ENCODE measurements at regions not wholly inside any gene's neighbourhood (a gene's known extent, or its start where the extent isn't known, plus 50 kb on each side); places are given as distances from the start of the nearest gene placed in this dataset.

GRCh38 chr3:107965136-107965655, 125.6 kb downstream of the CD47 start:
- Mint-ChIP-seq H3K4me3 (no peak overlapping the region), H3K9me3 (peaks cover 0 to 3% (median 0%) of the 10 kb centered on the region in 9 donors), H3K27me3 (no peaks in the 10 kb centered on the region), H3K4me1 (peaks cover 7 to 19% (median 12%) of the 10 kb centered on the region in 4 donors), H3K27ac (no peak overlapping the region), H3K36me3 (no peaks in the 10 kb centered on the region)
- POLR2A ChIA-PET: no interaction called here
- no peak for ATAC-seq
- no peak for DNase-seq

GRCh38 chr3:107963581-107963980, 127.2 kb downstream of the CD47 start:
- Mint-ChIP-seq H3K4me3 (no peak overlapping the region), H3K4me1 (peaks cover 3 to 12% (median 5%) of the 10 kb centered on the region in 4 donors), H3K27me3 (no peaks in the 10 kb centered on the region), H3K27ac (peak overlapping the region in 1 of 10 donors; percentile 6), H3K36me3 (peaks cover 0 to 5% (median 0%) of the 10 kb centered on the region in 3 donors), H3K9me3 (peaks cover 0 to 10% (median 2%) of the 10 kb centered on the region in 9 donors)
- ATAC-seq: no peak
- DNase-seq: no peak
- POLR2A ChIA-PET: no interaction called here

GRCh38 chr3:107962946-107963345, 127.9 kb downstream of the CD47 start:
- Mint-ChIP-seq H3K4me1 (peaks cover 3 to 11% (median 5%) of the 10 kb centered on the region in 4 donors), H3K9me3 (peaks cover 0 to 10% (median 2%) of the 10 kb centered on the region in 9 donors), H3K36me3 (peaks cover 0 to 5% (median 0%) of the 10 kb centered on the region in 3 donors), H3K27me3 (no peaks in the 10 kb centered on the region), H3K4me3 (no peak overlapping the region), H3K27ac (no peak overlapping the region)
- ATAC-seq (no peak), DNase-seq (no peak)
- POLR2A ChIA-PET: no interaction called here

GRCh38 chr3:107962037-107962436, 128.8 kb downstream of the CD47 start:
- DNase-seq (no peak), ATAC-seq (no peak)
- Mint-ChIP-seq H3K36me3 (peaks cover 0 to 5% (median 0%) of the 10 kb centered on the region in 3 donors), H3K27me3 (no peaks in the 10 kb centered on the region), H3K9me3 (peaks cover 0 to 10% (median 2%) of the 10 kb centered on the region in 9 donors), H3K4me3 (no peak overlapping the region), H3K4me1 (peaks cover 7 to 13% (median 9%) of the 10 kb centered on the region in 4 donors), H3K27ac (no peak overlapping the region)
- POLR2A ChIA-PET: no interaction called here

GRCh38 chr3:107959550-107960154, 131.2 kb downstream of the CD47 start:
- POLR2A ChIA-PET: no interaction called here
- Mint-ChIP-seq H3K4me3 (no peak overlapping the region), H3K9me3 (peaks cover 0 to 10% (median 2%) of the 10 kb centered on the region in 9 donors), H3K36me3 (peaks cover 0 to 5% (median 0%) of the 10 kb centered on the region in 3 donors), H3K27me3 (no peaks in the 10 kb centered on the region), H3K4me1 (peaks cover 16 to 20% (median 17%) of the 10 kb centered on the region in 4 donors), H3K27ac (no peak overlapping the region)
- DNase-seq (no peak), ATAC-seq (no peak)

- Mint-ChIP-seq H3K27ac (peak overlapping the region in 1 of 10 donors; percentile 51), H3K27me3 (no peaks in the 10 kb centered on the region), H3K36me3 (peaks cover 0 to 5% (median 0%) of the 10 kb centered on the region in 3 donors), H3K4me3 (no peak overlapping the region), H3K4me1 (peaks cover 22 to 28% (median 25%) of the 10 kb centered on the region in 4 donors), H3K9me3 (peaks cover 0 to 10% (median 0%) of the 10 kb centered on the region in 9 donors)
- DNase-seq (no peak), ATAC-seq (no peak)
- POLR2A ChIA-PET: no interaction called here
These were observed 132.7 kb downstream of the CD47 start for GRCh38 chr3:107958146-107958545.

- POLR2A ChIA-PET: no interaction called here
- DNase-seq (no peak), ATAC-seq (no peak)
- Mint-ChIP-seq H3K4me1 (peaks cover 23 to 30% (median 28%) of the 10 kb centered on the region in 4 donors), H3K4me3 (no peak overlapping the region), H3K27me3 (no peaks in the 10 kb centered on the region), H3K36me3 (peaks cover 0 to 5% (median 0%) of the 10 kb centered on the region in 3 donors), H3K9me3 (peaks cover 0 to 10% (median 0%) of the 10 kb centered on the region in 9 donors), H3K27ac (peak overlapping the region in 2 of 10 donors; percentile 32 to 61)
These were observed 133.6 kb downstream of the CD47 start for GRCh38 chr3:107956991-107957900.

GRCh38 chr3:107954845-107955244, 136.0 kb downstream of the CD47 start:
- DNase-seq (peak in 1 of 10 donors; percentile 10), ATAC-seq (peak in 1 of 2 donors; percentile 14)
- peaks cover 22 to 30% (median 28%) of the 10 kb centered on the region in 4 donors for H3K4me1 Mint-ChIP-seq
- POLR2A ChIA-PET: no interaction called here
- peaks cover 0 to 3% (median 0%) of the 10 kb centered on the region in 3 donors for H3K36me3 Mint-ChIP-seq
- H3K27me3 Mint-ChIP-seq: no peaks in the 10 kb centered on the region
- no peak overlapping the region for H3K27ac Mint-ChIP-seq
- H3K9me3 Mint-ChIP-seq: peaks cover 0 to 6% (median 0%) of the 10 kb centered on the region in 9 donors
- peak overlapping the region in 3 of 10 donors; percentile 5 to 37 (median 18) for H3K4me3 Mint-ChIP-seq

- Mint-ChIP-seq H3K9me3 (no peaks in the 10 kb centered on the region), H3K4me3 (peak overlapping the region in 2 of 10 donors; percentile 23 to 28), H3K4me1 (peaks cover 20 to 30% (median 28%) of the 10 kb centered on the region in 4 donors), H3K27me3 (no peaks in the 10 kb centered on the region), H3K27ac (no peak overlapping the region), H3K36me3 (no peaks in the 10 kb centered on the region)
- DNase-seq (no peak), ATAC-seq (no peak)
- POLR2A ChIA-PET: interaction anchor here (0.7 to 1.2 kb wide), 2 partner anchors 33 to 132 kb away, joined by 3 to 4 read pairs; no protein-coding TSS in a partner anchor
These were observed 137.1 kb downstream of the CD47 start for GRCh38 chr3:107953722-107954121.

GRCh38 chr3:107951126-107951525, 139.7 kb downstream of the CD47 start:
- Mint-ChIP-seq H3K27me3 (no peaks in the 10 kb centered on the region), H3K9me3 (no peaks in the 10 kb centered on the region), H3K4me3 (no peak overlapping the region), H3K27ac (no peak overlapping the region), H3K36me3 (no peaks in the 10 kb centered on the region), H3K4me1 (peaks cover 18 to 27% (median 24%) of the 10 kb centered on the region in 4 donors)
- ATAC-seq (no peak), DNase-seq (no peak)
- POLR2A ChIA-PET: no interaction called here

- Mint-ChIP-seq H3K27me3 (no peaks in the 10 kb centered on the region), H3K4me3 (no peak overlapping the region), H3K27ac (no peak overlapping the region), H3K36me3 (no peaks in the 10 kb centered on the region), H3K4me1 (peaks cover 18 to 26% (median 23%) of the 10 kb centered on the region in 4 donors), H3K9me3 (no peaks in the 10 kb centered on the region)
- no peak for DNase-seq
- POLR2A ChIA-PET: no interaction called here
- ATAC-seq: no peak
These were observed 140.4 kb downstream of the CD47 start for GRCh38 chr3:107950417-107950816.

- POLR2A ChIA-PET: interaction anchor here (0.6 kb wide), 1 partner anchor 51 kb away, joined by 3 read pairs; no protein-coding TSS in a partner anchor
- Mint-ChIP-seq H3K36me3 (no peaks in the 10 kb centered on the region), H3K27me3 (no peaks in the 10 kb centered on the region), H3K9me3 (no peaks in the 10 kb centered on the region), H3K4me3 (no peak overlapping the region), H3K4me1 (peaks cover 10 to 17% (median 14%) of the 10 kb centered on the region in 4 donors), H3K27ac (no peak overlapping the region)
- DNase-seq: no peak
- ATAC-seq: no peak
These were observed 141.3 kb downstream of the CD47 start for GRCh38 chr3:107949394-107949970.
